ENCODE measurements at regions not wholly inside any gene's neighbourhood (a gene's known extent, or its start where the extent isn't known, plus 50 kb on each side); places are given as distances from the start of the nearest gene placed in this dataset.

GRCh38 chr10:44253769-44254462, 131.0 kb downstream of the CXCL12 start:
- no peak for TF ChIP-seq POLR2A (IDR thresholded peaks at IDR 0.05)
- no peak for TF ChIP-seq CTCF (IDR thresholded peaks at IDR 0.05 in 8 of 11, conservative IDR thresholded peaks at IDR 0.05 in 3 of 11)
